IMR-90 (cell line): ENCODE measurements at regions not wholly inside any gene's neighbourhood (a gene's known extent, or its start where the extent isn't known, plus 50 kb on each side); places are given as distances from the start of the nearest gene placed in this dataset.

Experiments used
- ATAC-seq: fragments of 200-7000 bp; cut with Tn5 transposase; 2 replicates; pipeline ENCODE4 v1.9.1; 2020; ENCODE audit warnings: low read depth, mild to moderate bottlenecking, moderate library complexity
- BruUV-seq: library from RNA; stranded (reverse); fragments of 400-500 nt; replicated peaks from 2 replicates; lab custom pipeline; 2021; lab: Mats Ljungman, UMichigan
- CTCF ChIA-PET: fragments of 300-600 bp; formaldehyde crosslinking; extraction: SDS; loops from one replicate; lab custom pipeline; 2021; ENCODE audit warnings: antibody characterized with exemption; lab: Yijun Ruan, JAX
- POLR2A ChIA-PET: fragments of 300-600 bp; sonication (Branson Sonifier 250); formaldehyde crosslinking; loops from one replicate; lab custom pipeline; 2022; ENCODE audit warnings: antibody characterized with exemption; ENCODE audit not compliant: unreplicated experiment; lab: Charles Lee
- DNase-seq: peaks from one replicate; pipeline ENCODE4 v3.0.0; 2013
- H2AFZ ChIP-seq: replicated peaks from 2 replicates; pipeline ENCODE3; 2013; ENCODE audit warnings: low read length, mild to moderate bottlenecking; ENCODE audit not compliant: poor library complexity
- H2AK5ac ChIP-seq: 2 replicates; pipeline ENCODE4 v1.6.1; 2013; ENCODE audit warnings: low read depth, low read length, inconsistent platforms
- H2AK9ac ChIP-seq: replicated peaks from 2 replicates; pipeline ENCODE3; 2013; ENCODE audit warnings: mild to moderate bottlenecking, low read depth, low read length, moderate library complexity; ENCODE audit not compliant: poor library complexity
- H2BK120ac ChIP-seq: 2 replicates; pipeline ENCODE4 v1.6.1; 2013; ENCODE audit warnings: low read depth, low read length, inconsistent platforms
- H2BK15ac ChIP-seq: 3 replicates; pipeline ENCODE4 v1.6.1; 2013; ENCODE audit warnings: low read depth, low read length, inconsistent platforms
- H2BK20ac ChIP-seq: 2 replicates; pipeline ENCODE4 v1.6.1; 2013; ENCODE audit warnings: low read depth, mild to moderate bottlenecking, inconsistent platforms, low read length, moderate library complexity
- H2BK5ac ChIP-seq: 2 replicates; pipeline ENCODE4 v1.6.1; 2013; ENCODE audit warnings: mild to moderate bottlenecking, low read depth, low read length, inconsistent platforms; ENCODE audit not compliant: poor library complexity, severe bottlenecking
- H3K14ac ChIP-seq: replicated peaks from 2 replicates; pipeline ENCODE4 v1.6.1; 2013; ENCODE audit warnings: low read depth, low read length, inconsistent platforms
- H3K18ac ChIP-seq: 2 replicates; pipeline ENCODE4 v1.6.1; 2013; ENCODE audit warnings: low read depth, low read length, control low read depth
- H3K23ac ChIP-seq: 2 replicates; pipeline ENCODE4 v1.6.1; 2013; ENCODE audit warnings: low read depth, low read length, inconsistent platforms
- H3K27ac ChIP-seq: 2 replicates; pipeline ENCODE4 v1.5.1; 2013; ENCODE audit warnings: mild to moderate bottlenecking, control low read depth, low read length; ENCODE audit not compliant: insufficient read depth
- H3K27me3 ChIP-seq: 2 replicates; pipeline ENCODE4 v1.6.1; 2013; ENCODE audit warnings: low read length; ENCODE audit not compliant: control insufficient read depth, insufficient read depth
- H3K36me3 ChIP-seq: 2 replicates; pipeline ENCODE4 v1.6.1; 2013; ENCODE audit warnings: low read length, mixed read lengths; ENCODE audit not compliant: control insufficient read depth, insufficient read depth
- H3K4ac ChIP-seq: 2 replicates; pipeline ENCODE4 v1.6.1; 2013; ENCODE audit warnings: low read depth, low read length, inconsistent platforms
- H3K4me1 ChIP-seq: 2 replicates; pipeline ENCODE4 v1.6.1; 2013; ENCODE audit warnings: low read length, mixed read lengths; ENCODE audit not compliant: control insufficient read depth, insufficient read depth
- H3K4me2 ChIP-seq: 2 replicates; pipeline ENCODE4 v1.6.1; 2013; ENCODE audit warnings: low read depth, mild to moderate bottlenecking, control low read depth, low read length, moderate library complexity
- H3K4me3 ChIP-seq: 2 replicates; pipeline ENCODE4 v1.5.1; 2013; ENCODE audit warnings: low read depth, mild to moderate bottlenecking, control low read depth, low read length, moderate library complexity; ENCODE audit not compliant: insufficient read depth
- H3K56ac ChIP-seq: 2 replicates; pipeline ENCODE4 v1.6.1; 2013; ENCODE audit warnings: low read length, inconsistent platforms; ENCODE audit not compliant: insufficient read depth; ENCODE audit errors: extremely low read depth
- H3K79me1 ChIP-seq, 2 experiments: 2 replicates each; pipeline ENCODE4 v1.6.1; 2013; ENCODE audit warnings: low read length in 2 of 2, inconsistent platforms in 1 of 2, low read depth in 1 of 2
- H3K9ac ChIP-seq: 2 replicates; pipeline ENCODE4 v1.6.1; 2013; ENCODE audit warnings: low read depth, low read length, control low read depth
- H3K9me1 ChIP-seq: 2 replicates; pipeline ENCODE4 v1.6.1; 2013; ENCODE audit warnings: low read length, inconsistent platforms; ENCODE audit not compliant: insufficient read depth
- H3K9me3 ChIP-seq: 2 replicates; pipeline ENCODE4 v1.6.1; 2013; ENCODE audit warnings: low read length; ENCODE audit not compliant: control insufficient read depth, insufficient read depth
- H4K20me1 ChIP-seq: 2 replicates; pipeline ENCODE4 v1.6.1; 2013; ENCODE audit warnings: low read length, inconsistent platforms; ENCODE audit not compliant: insufficient read depth
- H4K5ac ChIP-seq: 2 replicates; pipeline ENCODE4 v1.6.1; 2013; ENCODE audit warnings: mild to moderate bottlenecking, low read depth, low read length, control low read depth
- H4K8ac ChIP-seq, 2 experiments: 2 replicates each; pipeline ENCODE4 v1.6.1; 2013; ENCODE audit warnings: low read depth in 2 of 2, low read length in 2 of 2, control low read depth in 1 of 2, inconsistent platforms in 1 of 2
- H4K91ac ChIP-seq: 2 replicates; pipeline ENCODE4 v1.6.1; 2013; ENCODE audit warnings: low read depth, low read length, inconsistent platforms; ENCODE audit not compliant: insufficient read depth
- CEBPB ChIP-seq: IDR thresholded peaks from 2 replicates; pipeline ENCODE4 v1.6.1; 2012; ENCODE audit warnings: low read depth, low read length, improper control_type of control experiment
- CHD1 ChIP-seq: IDR thresholded peaks from 2 replicates; pipeline ENCODE4 v1.6.1; 2012; ENCODE audit warnings: low read depth, low read length, improper control_type of control experiment
- FOS ChIP-seq: fragments of 150-350 bp; IDR thresholded peaks from 2 replicates; pipeline ENCODE4 v1.6.1; 2016; ENCODE audit warnings: low read depth, low read length
- MXI1 ChIP-seq: IDR thresholded peaks from 2 replicates; pipeline ENCODE4 v1.6.1; 2012; ENCODE audit warnings: low read depth, mild to moderate bottlenecking, low read length, moderate library complexity, borderline replicate concordance
- POLR2A ChIP-seq: IDR thresholded peaks from 2 replicates; pipeline ENCODE4 v1.6.1; 2012; ENCODE audit warnings: mild to moderate bottlenecking, low read depth, low read length
- RAD21 ChIP-seq: IDR thresholded peaks from 2 replicates; pipeline ENCODE4 v1.6.1; 2012; ENCODE audit warnings: low read length, improper control_type of control experiment
- RCOR1 ChIP-seq: IDR thresholded peaks from 2 replicates; pipeline ENCODE4 v1.6.1; 2012; ENCODE audit warnings: mild to moderate bottlenecking, low read length, improper control_type of control experiment; ENCODE audit not compliant: insufficient replicate concordance
- WGBS, 2 experiments: methylation state at CpG; one replicate each; pipeline versions ENCODE4 v1.1.5 to v1.1.7; 2013; ENCODE audit warnings: missing lambda C conversion rate in 2 of 2; ENCODE audit not compliant: insufficient read length in 1 of 2; ENCODE audit errors: extremely low coverage in 2 of 2; 5-methylcytosine and 5-hydroxymethylcytosine counted together
- dilution Hi-C: fragments of 300-500 bp; cut with HindIII; formaldehyde crosslinking; loops from one replicate; pipeline ENCODE4 v1.14.3; 2018; ENCODE audit warnings: low sequenced_read_pairs; ENCODE audit not compliant: unreplicated experiment
- in situ Hi-C: fragments of 300-500 bp; cut with MboI; formaldehyde crosslinking; loops from 3 replicates; pipeline ENCODE4 v1.14.3; 2019; ENCODE audit warnings: low sequenced_read_pairs, inconsistent platforms, mixed read lengths
- intact Hi-C: fragments of 100-400 bp; cut with micrococcal nuclease; formaldehyde crosslinking; loops from 2 replicates; pipeline ENCODE4 v1.10.0; 2022
- TF ChIP-seq, protein P1 (sequence below): conservative IDR thresholded peaks from 2 replicates; pipeline ENCODE4 v1.5.1; 2012; ENCODE audit warnings: mild to moderate bottlenecking, low read depth, low read length, improper control_type of control experiment
- TF ChIP-seq, protein P2 (sequence below): fragments of 150-350 bp; IDR thresholded peaks from 2 replicates; pipeline ENCODE4 v1.6.1; 2016; ENCODE audit warnings: low read depth, mild to moderate bottlenecking, low read length, moderate library complexity, borderline replicate concordance

DNA sequence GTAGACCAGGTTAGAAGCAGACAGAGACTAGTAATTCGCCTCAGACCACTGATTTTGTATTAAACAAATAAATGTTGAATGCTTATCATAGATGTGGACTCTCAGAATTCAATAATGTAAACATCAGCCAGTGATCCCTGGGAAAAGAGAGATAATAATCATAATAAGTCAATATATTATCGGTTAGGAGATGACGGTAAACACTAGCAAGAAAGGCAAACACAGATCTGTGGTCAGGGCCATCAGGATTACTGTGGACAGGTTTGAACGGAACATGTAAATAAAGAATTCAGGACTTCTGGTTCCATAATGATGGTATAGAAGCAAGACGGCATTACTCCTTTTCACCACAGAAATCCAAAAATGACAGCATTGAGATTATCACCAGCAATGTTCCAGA, 861.6 kb downstream of the CBLN2 start:
- intact Hi-C loops: no loop called here
- Histone ChIP-seq H3K23ac (no peak overlapping the region), H3K56ac (no peak overlapping the region), H3K36me3 (no peaks in the 10 kb centered on the region), H4K5ac (no peak overlapping the region), H3K18ac (no peak overlapping the region), H2AFZ (no peak overlapping the region), H4K91ac (no peak overlapping the region), H2AK5ac (no peak overlapping the region), H3K9me3 (peaks cover 4% of the 10 kb centered on the region), H3K9me1 (no peaks in the 10 kb centered on the region), H3K9ac (no peak overlapping the region), H4K8ac (no peak overlapping the region), H2BK15ac (no peak overlapping the region), H2AK9ac (no peak overlapping the region), H3K79me1 (no peaks in the 10 kb centered on the region), H2BK5ac (no peak overlapping the region), H3K14ac (no peak overlapping the region), H4K20me1 (no peaks in the 10 kb centered on the region), H3K27me3 (no peaks in the 10 kb centered on the region), H3K4me2 (no peak overlapping the region), H2BK20ac (no peak overlapping the region), H2BK120ac (no peak overlapping the region), H3K4ac (no peak overlapping the region), H3K27ac (no peak overlapping the region), H3K4me3 (no peak overlapping the region), H3K4me1 (no peaks in the 10 kb centered on the region)
- ATAC-seq (no peak), DNase-seq (no peak)
- ChIA-PET POLR2A (no interaction called here), CTCF (no interaction called here)
- no TSS peak for BruUV-seq
- TF ChIP-seq POLR2A: no peak
- TF ChIP-seq RAD21: no peak
- TF ChIP-seq FOS: no peak
- TF ChIP-seq, protein P1, sequence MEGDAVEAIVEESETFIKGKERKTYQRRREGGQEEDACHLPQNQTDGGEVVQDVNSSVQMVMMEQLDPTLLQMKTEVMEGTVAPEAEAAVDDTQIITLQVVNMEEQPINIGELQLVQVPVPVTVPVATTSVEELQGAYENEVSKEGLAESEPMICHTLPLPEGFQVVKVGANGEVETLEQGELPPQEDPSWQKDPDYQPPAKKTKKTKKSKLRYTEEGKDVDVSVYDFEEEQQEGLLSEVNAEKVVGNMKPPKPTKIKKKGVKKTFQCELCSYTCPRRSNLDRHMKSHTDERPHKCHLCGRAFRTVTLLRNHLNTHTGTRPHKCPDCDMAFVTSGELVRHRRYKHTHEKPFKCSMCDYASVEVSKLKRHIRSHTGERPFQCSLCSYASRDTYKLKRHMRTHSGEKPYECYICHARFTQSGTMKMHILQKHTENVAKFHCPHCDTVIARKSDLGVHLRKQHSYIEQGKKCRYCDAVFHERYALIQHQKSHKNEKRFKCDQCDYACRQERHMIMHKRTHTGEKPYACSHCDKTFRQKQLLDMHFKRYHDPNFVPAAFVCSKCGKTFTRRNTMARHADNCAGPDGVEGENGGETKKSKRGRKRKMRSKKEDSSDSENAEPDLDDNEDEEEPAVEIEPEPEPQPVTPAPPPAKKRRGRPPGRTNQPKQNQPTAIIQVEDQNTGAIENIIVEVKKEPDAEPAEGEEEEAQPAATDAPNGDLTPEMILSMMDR: no peak
- no peak for TF ChIP-seq MXI1
- TF ChIP-seq, protein P2, sequence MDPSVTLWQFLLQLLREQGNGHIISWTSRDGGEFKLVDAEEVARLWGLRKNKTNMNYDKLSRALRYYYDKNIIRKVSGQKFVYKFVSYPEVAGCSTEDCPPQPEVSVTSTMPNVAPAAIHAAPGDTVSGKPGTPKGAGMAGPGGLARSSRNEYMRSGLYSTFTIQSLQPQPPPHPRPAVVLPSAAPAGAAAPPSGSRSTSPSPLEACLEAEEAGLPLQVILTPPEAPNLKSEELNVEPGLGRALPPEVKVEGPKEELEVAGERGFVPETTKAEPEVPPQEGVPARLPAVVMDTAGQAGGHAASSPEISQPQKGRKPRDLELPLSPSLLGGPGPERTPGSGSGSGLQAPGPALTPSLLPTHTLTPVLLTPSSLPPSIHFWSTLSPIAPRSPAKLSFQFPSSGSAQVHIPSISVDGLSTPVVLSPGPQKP: no peak
- TF ChIP-seq CEBPB: no peak
- no peak for TF ChIP-seq RCOR1
- TF ChIP-seq CHD1: no peak
- in situ Hi-C loops: no loop called here
- dilution Hi-C loops: no loop called here
- WGBS, 2 experiments: no CpG with 5 or more reads among the region's 5 CpGs
